WTC11 (cell line): ENCODE measurements at regions not wholly inside any gene's neighbourhood (a gene's known extent, or its start where the extent isn't known, plus 50 kb on each side); places are given as distances from the start of the nearest gene placed in this dataset.

ENCODE experiments used
- ZBTB21 ChIP-seq: sonication (generic); formaldehyde crosslinking; IDR thresholded peaks from 2 replicates; pipeline ENCODE4 v1.8.1; 2023; ENCODE audit warnings: mild to moderate bottlenecking, missing genetic modification reagents, borderline replicate concordance
- TF ChIP-seq, protein P1 (sequence below): fragments of 200-600 bp; IDR thresholded peaks from 2 replicates; pipeline ENCODE4 v1.8.0; 2022; ENCODE audit warnings: antibody characterized with exemption
- TF ChIP-seq, protein P2 (sequence below): sonication (generic); formaldehyde crosslinking; IDR thresholded peaks from 2 replicates; pipeline ENCODE4 v1.8.0; 2022; ENCODE audit warnings: mild to moderate bottlenecking, missing genetic modification reagents
- TF ChIP-seq, protein P3 (sequence below): sonication (generic); formaldehyde crosslinking; IDR thresholded peaks from 2 replicates; pipeline ENCODE4 v1.8.0; 2022; ENCODE audit warnings: mild to moderate bottlenecking, missing genetic modification reagents
- TF ChIP-seq, protein P4 (sequence below): sonication (generic); formaldehyde crosslinking; IDR thresholded peaks from 2 replicates; pipeline ENCODE4 v1.8.1; 2023; ENCODE audit warnings: mild to moderate bottlenecking, missing genetic modification reagents, borderline replicate concordance

DNA sequence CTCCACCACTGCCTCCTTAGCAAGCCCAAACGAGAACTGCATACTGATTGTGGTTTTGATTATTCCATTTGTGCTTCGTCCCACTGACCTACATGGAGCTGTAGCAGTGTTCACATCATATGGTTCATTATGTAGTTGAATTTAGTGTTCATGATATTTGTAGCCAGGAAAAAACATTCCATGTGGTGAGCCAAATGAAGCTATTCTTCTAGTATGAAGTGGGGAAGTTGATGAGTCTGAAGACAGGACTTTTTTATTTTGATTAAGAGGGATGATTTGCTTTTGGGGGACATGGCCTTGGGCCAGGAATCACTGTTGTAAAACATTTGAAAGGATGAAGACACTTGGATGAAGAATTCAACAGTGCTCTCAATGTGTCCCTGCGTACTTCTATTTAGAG lies 192.9 kb upstream of the SLC27A6 start:
- TF ChIP-seq, protein P1, sequence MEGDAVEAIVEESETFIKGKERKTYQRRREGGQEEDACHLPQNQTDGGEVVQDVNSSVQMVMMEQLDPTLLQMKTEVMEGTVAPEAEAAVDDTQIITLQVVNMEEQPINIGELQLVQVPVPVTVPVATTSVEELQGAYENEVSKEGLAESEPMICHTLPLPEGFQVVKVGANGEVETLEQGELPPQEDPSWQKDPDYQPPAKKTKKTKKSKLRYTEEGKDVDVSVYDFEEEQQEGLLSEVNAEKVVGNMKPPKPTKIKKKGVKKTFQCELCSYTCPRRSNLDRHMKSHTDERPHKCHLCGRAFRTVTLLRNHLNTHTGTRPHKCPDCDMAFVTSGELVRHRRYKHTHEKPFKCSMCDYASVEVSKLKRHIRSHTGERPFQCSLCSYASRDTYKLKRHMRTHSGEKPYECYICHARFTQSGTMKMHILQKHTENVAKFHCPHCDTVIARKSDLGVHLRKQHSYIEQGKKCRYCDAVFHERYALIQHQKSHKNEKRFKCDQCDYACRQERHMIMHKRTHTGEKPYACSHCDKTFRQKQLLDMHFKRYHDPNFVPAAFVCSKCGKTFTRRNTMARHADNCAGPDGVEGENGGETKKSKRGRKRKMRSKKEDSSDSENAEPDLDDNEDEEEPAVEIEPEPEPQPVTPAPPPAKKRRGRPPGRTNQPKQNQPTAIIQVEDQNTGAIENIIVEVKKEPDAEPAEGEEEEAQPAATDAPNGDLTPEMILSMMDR, result no peak
- TF ChIP-seq, protein P2, sequence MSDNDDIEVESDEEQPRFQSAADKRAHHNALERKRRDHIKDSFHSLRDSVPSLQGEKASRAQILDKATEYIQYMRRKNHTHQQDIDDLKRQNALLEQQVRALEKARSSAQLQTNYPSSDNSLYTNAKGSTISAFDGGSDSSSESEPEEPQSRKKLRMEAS (CRISPR knock-in tag), result no peak
- TF ChIP-seq, protein P3, sequence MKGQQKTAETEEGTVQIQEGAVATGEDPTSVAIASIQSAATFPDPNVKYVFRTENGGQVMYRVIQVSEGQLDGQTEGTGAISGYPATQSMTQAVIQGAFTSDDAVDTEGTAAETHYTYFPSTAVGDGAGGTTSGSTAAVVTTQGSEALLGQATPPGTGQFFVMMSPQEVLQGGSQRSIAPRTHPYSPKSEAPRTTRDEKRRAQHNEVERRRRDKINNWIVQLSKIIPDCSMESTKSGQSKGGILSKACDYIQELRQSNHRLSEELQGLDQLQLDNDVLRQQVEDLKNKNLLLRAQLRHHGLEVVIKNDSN (CRISPR knock-in tag), result no peak
- TF ChIP-seq, protein P4, sequence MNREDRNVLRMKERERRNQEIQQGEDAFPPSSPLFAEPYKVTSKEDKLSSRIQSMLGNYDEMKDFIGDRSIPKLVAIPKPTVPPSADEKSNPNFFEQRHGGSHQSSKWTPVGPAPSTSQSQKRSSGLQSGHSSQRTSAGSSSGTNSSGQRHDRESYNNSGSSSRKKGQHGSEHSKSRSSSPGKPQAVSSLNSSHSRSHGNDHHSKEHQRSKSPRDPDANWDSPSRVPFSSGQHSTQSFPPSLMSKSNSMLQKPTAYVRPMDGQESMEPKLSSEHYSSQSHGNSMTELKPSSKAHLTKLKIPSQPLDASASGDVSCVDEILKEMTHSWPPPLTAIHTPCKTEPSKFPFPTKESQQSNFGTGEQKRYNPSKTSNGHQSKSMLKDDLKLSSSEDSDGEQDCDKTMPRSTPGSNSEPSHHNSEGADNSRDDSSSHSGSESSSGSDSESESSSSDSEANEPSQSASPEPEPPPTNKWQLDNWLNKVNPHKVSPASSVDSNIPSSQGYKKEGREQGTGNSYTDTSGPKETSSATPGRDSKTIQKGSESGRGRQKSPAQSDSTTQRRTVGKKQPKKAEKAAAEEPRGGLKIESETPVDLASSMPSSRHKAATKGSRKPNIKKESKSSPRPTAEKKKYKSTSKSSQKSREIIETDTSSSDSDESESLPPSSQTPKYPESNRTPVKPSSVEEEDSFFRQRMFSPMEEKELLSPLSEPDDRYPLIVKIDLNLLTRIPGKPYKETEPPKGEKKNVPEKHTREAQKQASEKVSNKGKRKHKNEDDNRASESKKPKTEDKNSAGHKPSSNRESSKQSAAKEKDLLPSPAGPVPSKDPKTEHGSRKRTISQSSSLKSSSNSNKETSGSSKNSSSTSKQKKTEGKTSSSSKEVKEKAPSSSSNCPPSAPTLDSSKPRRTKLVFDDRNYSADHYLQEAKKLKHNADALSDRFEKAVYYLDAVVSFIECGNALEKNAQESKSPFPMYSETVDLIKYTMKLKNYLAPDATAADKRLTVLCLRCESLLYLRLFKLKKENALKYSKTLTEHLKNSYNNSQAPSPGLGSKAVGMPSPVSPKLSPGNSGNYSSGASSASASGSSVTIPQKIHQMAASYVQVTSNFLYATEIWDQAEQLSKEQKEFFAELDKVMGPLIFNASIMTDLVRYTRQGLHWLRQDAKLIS (CRISPR knock-in tag), result no peak
- no peak for TF ChIP-seq ZBTB21 (CRISPR knock-in tag)
